Activated gamma-delta T cell treated with anti-CD3 and anti-CD28 coated beads, Interleukin-2, amount 50 U/mL, for 16 hours (primary cell): ENCODE measurements at regions not wholly inside any gene's neighbourhood (a gene's known extent, or its start where the extent isn't known, plus 50 kb on each side); places are given as distances from the start of the nearest gene placed in this dataset.

Experiments used
- DNase-seq: peaks from one replicate; pipeline ENCODE4 v3.0.0-alpha.2; 2020; ENCODE audit warnings: low read depth

DNA sequence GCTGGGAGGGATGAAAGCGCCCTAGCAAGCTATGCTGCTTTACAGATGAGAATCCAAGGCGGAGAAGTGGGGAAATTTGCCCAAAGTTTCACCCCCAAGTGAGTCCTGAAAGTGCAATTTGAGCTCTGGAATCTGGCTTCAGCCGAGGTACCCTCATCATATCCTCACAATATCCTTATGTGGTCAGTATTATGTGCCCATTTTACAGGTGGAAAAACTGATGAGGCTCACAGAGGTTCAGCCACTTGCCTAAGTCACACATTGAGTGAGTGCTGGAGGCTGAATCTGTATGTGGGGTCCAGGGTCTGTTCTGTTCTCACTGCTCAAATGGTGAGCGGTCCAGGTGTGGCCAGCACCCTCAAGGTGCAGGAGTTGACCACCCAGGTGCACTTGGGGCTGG lies 85.3 kb downstream of the MATN1 start:
- no peak for DNase-seq

DNA sequence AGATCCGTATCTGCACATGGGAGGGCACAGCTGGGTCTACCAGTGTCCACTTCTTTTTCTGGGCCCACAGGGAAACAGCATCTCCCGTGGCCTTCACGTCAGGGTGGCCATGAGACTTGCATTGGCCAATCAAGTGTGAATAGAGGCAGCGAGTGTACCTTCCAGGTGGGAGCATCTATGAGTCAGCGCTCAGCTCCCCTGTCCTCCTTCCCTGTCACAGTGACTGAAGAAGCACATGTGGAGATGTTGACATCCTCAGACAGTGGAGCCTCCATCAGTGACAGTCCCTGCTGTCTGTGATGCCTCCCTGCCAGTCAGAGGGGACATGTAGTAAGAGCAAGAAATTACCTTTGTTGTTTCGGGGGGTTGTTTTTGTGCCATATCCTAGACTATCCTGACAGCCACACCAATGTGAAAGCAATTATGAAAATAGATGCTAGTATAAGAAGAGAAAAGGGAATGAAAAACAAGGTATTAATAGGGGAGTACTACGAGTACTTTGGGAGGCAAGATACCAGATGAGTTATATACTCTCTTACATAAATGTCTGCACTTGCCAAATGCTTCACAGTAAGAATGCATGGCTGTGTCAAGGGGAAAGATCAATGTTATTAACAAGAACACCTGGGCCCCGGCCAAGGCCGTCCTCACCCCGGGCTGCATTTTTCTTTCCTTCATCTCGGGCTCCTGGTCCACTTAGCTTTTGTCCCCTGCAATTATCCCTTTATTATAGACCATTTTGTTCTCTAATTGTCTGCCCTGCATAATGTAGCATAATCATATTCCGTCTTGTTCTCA lies 86.0 kb downstream of the MATN1 start:
- no peak for DNase-seq

DNA sequence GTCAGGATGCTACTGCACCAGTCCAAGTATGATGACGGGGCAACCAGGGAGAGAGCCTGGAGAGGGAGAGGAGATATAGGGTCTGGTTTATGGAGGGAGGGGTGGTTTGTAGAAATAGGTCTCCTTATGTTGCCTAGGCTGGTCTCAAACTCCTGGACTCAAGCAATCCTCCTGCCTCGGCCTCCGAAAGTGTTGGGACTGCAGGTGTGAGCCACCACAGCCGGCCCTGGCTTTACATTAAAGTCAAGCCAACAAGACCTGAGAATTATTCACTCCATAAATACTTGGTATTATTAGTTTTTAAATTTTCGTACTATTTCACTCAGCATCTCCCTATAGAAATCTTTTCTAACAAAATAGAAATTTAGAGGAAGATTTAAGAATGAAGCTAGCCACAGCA lies 86.8 kb downstream of the MATN1 start:
- DNase-seq = no peak

DNA sequence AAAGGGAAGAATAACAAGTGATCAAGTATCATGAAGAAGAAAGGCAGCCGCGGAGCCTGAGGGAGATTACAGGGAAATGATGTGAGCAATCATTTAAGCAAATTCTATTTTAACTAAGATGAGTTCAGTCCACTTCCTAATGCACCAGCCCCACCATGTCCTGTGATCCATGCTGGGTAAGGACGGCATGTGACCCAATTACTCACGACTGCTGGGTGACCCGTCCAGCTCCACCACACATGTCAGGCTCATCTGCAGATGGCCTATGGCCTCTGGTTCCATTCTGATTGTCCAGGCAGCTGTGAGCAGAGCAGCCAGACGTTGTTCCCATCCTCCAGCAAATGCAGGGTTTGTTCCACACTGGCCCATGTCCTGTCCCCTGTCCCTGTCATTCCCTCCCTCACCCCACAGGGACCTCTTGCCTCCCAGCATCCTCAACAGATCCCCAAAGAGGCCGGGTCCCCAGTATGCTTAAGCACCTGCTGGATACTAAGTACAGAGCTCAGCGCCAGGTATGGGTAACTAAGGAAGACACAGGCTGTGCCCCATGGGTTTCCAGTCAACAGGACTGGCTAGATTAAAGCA lies 87.9 kb downstream of the MATN1 start:
- no peak for DNase-seq

DNA sequence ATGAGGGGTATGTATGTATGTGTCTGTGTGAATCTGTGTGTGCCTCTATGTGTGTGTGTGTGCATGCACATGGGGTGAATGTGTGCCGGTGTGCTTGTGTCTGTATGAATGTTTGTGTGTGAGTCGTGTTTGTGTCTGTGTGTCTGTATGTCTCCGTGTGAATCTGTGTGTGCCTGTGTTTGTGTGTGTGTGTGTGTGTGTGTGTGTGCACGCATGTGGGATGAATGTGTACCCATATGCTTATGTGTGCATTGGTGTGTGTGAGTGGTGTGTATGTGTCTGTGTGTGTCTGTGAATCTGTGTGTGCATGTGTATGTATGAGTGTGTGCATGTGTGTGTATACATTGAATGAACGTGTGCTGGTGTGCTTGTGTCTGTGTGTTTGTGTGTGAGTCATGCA lies 88.9 kb downstream of the MATN1 start:
- no peak for DNase-seq

DNA sequence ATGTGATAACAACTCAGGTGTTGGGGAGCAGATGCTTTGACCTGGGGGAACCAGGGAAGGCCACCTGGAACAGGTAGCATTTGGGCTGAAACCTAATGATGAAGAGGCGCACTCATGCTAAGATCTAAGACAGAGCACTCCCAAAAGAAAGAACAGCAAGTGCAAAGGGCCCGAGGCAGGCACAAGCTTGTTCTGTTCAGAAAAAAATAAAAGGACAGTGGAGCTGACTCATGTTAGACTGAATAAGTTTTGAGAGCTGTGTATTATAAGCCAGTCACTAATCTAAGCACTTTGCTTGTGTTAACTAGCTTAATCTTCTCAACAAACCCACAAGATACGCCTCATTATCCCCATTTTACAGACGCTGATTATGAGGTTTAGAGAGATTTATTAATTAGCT lies 90.1 kb downstream of the MATN1 start:
- no peak for DNase-seq

DNA sequence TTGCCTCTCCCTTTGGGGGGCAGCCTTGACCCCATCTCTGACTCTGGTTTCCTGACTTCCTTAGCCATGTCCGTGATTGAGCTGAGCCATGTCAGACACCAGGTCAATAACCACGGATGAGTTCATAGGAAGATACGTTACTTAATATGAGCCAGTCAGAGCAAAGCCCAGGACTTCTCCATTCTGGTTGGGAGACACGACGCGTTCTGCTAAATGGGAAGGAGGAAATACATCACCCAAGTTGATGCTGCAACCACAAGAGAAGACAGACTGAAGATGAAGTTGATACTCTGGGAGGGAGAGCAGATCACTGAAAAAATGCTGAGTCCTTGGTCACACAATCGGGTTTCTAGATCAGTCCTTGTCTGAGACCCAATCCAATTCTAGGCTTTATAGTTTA lies 90.9 kb downstream of the MATN1 start:
- DNase-seq = no peak

DNA sequence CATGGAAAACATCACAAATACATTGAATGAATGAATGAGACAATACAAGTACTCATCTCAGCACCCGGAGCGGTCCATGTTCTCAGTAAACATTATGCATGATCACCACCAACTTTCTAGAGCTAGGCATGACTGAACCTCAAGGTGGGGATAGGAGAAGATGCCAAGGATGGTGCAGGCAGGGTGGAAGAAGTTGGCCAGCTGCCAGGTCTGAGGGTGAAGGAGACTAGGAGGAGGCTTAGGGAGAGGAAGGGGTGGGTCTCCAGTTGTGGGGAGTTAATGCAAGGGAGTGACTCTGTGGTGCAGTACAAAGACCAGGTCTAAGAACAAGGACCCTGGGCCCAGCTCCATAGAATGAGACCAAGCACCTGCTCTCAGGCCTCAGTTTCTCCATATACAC lies 91.7 kb downstream of the MATN1 start:
- DNase-seq = no peak

DNA sequence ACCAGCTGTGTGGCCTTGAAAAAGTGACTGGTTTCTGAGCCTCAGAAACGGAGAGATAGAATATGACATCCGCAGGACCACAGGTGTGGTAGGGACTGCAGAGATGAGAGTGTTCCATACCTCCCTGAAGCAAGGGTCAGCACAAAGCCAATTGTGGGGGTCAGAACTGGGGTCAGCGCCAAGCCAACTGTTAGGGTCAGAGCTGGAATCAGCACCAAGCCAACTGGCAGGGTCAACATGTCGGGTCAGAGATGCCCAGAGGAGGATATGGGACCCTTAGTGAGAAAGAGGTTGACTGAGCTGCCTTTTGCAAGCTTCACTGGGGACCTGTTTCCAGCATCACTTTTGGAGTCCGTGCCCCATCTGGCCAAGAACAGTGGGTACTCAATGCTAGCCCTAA lies 93.9 kb downstream of the MATN1 start:
- no peak for DNase-seq

DNA sequence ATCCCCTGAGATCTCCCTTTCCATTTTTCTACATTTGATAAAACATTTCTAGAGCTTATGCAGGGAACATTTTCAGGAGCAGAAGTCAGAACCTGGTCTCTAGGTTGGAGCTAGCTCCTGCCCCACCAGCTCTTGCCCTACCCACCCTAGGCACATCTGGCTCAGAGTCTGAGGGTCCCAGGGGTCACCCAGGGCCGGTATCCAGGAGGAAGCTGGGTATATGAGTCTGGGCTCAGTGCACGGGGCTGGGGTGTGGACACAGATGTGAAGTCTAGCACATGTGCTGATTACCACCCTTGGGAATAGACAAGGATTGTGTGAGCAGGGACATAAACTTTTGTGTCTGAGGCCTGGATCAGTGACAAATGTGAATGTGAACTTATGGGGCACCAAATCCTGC lies 95.4 kb downstream of the MATN1 start:
- no peak for DNase-seq

DNA sequence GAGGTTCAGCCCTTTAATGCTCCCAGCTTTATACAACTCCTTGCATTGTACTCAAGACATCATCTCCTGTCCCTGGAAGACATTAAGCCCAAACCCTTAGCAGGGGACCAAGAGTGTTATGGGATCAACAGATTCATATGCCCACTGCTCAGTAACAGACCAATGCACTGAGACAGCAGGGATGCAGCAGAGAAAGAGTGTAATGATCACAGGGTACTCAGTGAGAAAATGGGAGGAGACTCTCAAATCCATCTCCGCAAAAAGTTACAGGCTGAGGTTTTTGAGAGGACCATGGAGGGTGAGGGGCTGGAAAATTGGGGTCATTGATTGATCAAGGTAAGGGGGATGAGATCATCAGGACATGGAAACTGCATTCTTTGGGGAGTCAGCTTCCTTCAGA lies 96.2 kb downstream of the MATN1 start:
- DNase-seq = no peak

DNA sequence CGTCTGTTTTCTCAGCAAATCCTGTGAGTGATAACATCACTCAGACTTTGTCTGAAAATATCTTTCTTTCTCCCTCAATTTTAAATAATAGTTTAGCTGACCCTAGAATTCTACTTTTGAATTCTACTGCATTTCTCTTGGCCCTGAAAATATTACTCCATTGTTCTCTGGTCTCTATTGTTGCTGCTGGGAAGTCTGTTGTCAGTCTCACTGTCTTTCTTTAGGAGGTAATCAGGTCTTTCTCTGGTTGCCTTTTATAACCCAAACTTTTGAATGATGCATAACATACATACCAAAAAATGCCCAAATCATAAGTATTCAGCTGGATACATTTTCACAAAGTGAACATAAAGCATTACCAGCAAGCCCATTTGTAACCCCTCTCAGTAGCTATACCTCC lies 100.0 kb downstream of the MATN1 start:
- no peak for DNase-seq

DNA sequence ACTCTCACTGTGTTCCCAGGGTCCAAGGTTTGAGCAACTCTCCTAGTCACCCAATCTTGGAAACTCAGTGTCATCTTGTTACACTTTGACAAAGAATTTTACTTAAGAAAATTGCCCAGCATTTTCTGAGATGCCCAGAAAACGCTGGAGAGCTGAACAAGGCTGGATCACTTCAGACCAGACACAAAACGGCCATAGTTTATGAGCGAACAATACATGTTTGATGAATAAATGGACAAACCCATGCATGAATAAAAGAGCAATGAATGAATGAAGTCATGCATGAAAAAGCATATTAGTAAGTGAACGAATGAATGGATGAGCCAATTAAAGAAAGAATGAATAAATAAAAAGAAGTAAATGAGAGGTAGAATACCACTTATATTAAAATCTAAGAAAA lies 103.8 kb downstream of the MATN1 start:
- DNase-seq = no peak

DNA sequence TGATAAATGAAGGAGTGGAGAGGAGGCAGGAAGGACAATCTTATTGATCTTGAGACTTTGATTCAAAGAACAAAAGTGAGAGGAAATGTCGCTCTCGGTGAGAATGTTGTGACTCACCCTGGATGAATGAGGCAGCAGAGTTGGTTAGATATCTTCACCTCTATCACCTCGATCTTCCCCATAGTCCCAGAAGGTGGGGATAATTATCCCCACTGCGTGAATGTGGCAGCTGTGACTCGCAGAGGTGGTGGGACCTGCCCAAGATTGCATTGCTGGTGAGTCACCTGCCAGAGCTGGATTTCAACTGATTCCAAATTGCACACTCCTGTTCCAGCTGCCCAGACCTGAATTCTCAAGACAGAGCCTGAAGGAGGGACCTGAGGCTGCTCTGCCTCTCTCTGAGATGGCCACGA lies 105.0 kb downstream of the MATN1 start:
- DNase-seq = no peak

DNA sequence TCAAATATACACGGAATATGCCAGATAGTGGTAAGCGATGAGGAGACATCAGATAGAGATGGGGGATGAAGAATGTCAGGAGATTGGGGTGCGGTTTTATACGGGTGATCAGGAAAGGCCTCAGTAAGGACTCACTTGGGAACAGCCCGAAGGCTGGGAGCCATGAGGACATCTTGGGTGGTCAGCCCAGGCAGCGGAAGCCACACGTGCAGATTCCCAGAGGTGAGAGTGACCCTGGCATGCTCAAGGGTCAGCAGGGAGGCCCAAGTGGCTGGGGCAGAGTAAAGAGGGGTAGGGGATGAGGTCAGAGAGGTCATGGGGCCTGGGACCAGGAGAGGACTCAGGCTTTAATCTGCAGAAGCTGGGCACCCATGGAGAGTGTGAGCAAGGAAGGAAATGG lies 106.6 kb downstream of the MATN1 start:
- DNase-seq = no peak

DNA sequence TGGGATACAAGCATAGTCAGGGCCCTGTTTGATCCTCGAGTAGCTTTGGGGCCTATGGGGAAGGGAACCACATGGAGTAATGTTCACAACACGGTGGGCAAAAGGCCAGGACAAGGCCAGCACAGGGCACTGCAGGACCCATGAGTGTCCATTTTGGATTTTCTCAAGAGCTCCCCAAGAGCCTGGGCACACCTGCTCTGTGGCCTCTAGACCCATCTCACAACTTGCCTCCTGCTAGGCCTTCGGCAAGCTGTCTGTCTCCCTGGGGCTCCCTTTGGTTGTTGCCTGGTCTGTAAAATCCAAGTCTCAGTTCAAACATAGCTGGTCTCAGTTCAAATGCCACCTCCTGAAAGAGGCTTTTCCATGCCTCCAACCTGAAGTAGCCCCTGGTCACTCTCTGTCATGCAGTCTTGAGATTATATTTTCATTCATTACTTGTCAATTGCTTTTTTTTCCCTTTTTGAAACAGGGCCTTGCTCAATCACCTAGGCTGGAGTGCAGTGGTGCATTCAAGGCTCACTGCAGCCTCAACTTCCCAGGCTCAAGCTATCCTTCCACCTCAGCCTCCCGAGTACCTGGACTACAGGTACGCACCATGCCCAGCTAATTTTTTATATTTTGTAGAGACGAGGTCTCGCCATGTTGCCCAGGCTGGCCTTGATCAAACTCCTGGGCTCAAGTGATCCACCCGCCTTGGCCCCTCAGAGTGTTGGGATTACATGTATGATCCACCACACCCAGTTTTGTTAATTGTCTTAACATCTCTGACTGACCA lies 107.4 kb downstream of the MATN1 start:
- no peak for DNase-seq

DNA sequence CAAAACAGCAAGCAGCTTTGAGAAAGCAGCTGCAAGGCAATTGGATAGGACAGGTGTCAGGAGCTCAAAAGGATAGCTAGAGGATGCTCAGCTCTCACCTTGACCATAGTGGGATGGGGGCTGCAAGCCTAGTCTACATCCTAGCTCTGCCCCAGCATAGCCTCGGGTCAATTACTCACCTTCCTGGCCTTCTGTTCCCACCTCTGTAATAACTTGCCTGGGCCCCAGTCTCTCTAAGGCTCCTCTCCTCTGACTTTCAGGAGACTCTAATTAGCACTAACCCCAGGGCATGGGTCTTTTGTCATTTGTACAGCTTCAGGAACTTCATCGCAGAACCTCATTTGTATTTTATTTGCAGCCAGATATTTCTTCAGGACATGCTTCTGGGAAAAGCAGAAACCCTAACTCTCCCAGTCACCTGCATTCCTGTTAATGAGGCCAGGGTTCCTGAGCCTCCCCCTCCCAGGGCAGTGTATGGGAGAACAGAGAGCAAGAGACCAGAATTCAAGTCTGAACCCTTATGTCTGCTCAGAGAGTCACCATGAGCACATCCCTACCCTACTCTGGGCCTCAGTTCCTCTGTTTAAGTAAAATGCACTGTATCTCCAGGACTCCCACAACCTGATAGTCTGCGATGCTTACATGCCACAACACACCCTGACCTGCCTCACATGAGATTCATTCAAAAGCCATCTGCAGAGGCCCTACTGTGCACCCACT lies 108.1 kb downstream of the MATN1 start:
- DNase-seq = no peak

DNA sequence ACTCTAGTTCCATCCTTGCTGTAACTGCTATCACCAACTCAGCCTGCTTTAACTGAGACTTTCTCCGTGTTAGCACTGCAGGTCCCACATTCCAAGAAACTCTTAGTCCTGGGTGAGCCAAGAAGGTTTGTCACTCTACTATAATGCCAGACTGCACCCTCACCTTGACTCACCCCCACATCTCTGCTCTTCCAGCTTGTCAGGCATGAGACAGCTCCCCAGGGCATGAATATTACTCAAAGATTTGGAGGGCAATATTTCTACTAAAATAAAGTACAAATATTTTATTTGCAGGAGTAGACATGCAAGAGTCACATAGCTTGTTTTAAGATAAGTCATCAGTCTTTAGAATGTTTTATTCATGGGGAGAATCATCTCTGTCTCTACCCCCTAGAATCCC lies 110.2 kb downstream of the MATN1 start:
- no peak for DNase-seq

DNA sequence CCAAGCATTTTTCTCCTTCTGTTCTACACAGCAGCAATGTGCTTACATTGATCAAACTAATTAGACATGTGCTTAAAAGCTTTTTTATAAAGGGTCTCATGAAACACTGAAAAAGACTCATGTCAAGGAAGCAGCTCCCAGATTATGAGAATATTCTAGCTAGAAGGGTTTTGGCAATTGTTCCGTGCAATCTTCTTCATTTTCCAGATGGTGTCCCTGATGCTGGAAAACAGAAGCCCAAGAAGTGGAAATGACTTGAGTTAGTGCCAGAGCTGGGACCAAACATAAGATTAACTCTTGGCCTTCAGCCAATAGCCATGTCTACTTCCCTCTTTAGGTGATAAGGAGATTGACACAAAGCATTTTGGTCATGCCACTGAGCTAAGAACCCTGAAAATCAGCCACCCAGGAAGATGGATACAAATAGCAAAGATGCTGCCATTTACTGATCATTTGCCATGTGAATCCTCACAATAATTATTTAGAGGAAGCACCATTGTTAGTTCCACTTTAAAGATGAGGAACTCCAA lies 110.8 kb downstream of the MATN1 start:
- no peak for DNase-seq

DNA sequence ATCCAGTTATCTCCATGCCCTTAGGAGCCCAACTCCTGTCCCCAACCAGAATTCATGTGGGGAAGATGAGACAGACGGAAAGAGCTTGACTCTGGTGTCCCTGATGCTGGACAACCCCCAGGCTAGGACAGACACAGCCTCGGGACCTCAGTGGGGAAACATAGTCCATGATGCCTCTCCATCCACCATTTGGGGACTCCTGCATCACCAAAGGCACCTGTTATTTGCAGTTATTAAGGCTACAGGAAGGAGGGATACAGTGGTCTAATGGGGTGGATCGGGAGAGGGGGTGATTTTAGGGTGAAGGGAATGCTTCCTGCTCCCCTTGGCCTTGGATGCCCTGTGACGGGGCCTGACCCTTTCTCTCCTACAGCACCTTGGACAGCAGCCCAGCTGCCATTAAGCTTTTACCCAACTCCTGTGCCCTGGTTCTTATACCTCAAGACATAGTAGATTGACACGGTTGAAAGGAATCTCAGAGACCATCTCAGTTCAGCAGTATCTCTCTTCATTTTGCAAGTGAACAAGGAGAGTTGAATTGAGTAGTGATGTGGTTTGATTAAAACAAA lies 111.6 kb downstream of the MATN1 start:
- DNase-seq = no peak

DNA sequence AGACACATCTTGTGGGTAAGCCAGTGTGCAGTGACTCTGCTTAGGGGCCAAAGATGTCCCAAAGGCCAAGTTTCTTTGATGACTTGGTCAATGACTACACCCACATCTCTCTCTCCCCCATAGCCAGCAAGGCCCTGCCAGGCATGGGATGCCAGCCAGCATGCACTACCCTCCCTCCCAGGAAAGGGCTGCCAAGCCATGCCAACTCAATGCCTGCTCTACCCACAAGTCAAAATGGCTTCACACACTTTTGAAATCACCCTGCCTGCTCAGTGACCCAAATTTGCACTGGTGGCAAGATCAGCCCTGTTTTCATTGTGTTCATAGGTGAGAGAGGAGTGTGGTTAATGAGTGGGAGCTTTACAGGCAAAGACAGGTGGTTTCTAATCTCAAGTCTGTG lies 112.5 kb downstream of the MATN1 start:
- no peak for DNase-seq

DNA sequence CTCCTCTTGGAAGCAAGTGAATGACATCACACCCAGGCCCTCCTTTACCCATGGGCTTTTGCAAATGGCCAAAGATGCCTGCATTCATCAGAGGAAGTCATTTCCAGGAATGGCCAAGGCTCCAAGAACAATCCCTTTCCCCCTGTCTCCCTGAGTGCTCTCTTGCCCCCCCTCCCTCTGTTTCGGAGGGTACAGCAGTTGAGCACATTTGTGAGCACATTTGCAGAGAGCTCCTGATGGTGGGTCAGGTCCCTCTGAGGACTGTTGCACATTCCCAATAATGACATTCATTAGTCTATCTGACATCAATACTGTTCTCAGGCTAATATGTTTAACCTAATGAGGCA lies 113.4 kb downstream of the MATN1 start:
- DNase-seq = no peak
